ENCODE measurements at regions not wholly inside any gene's neighbourhood (a gene's known extent, or its start where the extent isn't known, plus 50 kb on each side); places are given as distances from the start of the nearest gene placed in this dataset.
"Not testable (repeated sequence)": the region's sequence is repeated elsewhere in the genome, so short reads cannot be mapped to it uniquely, and the experiment has no call there.

DNA sequence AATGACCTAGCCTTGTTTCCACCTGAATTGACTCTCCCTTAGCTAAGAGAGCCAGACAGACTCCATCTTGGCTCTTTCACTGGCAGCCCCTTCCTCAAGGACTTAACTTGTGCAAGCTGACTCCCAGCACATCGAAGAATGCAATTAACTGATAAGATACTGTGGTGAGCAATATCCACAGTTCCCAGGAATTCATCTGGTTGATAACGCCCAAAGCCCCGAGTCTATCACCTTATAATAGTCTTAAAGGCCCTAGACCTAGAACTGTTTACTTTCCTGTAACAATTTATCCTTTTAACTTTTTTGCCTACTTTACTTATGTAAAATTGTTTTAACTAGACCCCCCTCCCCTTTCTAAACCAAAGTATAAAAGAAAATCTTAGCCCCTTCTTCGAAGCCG is 130.1 kb upstream of the ROPN1B start:
- not testable (repeated sequence) for H3K36me3 ChIP-seq (ENCODE audit: control insufficient read depth, insufficient read depth, low read length); H3K4me3 ChIP-seq (ENCODE audit: insufficient read depth, low read depth, low read length, poor library complexity, severe bottlenecking); H3K27ac ChIP-seq (ENCODE audit: insufficient read depth, low read length, poor library complexity, severe bottlenecking); H3K27me3 ChIP-seq (replicated peaks; ENCODE audit: control insufficient read depth, insufficient read depth, low read length, poor library complexity, severe bottlenecking); H3K4me1 ChIP-seq (ENCODE audit: control insufficient read depth, insufficient read depth, low read length, poor library complexity, severe bottlenecking); H3K9me3 ChIP-seq (ENCODE audit: control insufficient read depth, low read length); DNase-seq

GRCh38 chr3:125840465-125840864 is 128.5 kb upstream of the ROPN1B start:
- H3K27ac ChIP-seq (ENCODE audit: insufficient read depth, low read length, poor library complexity, severe bottlenecking) = not testable (repeated sequence)

DNA sequence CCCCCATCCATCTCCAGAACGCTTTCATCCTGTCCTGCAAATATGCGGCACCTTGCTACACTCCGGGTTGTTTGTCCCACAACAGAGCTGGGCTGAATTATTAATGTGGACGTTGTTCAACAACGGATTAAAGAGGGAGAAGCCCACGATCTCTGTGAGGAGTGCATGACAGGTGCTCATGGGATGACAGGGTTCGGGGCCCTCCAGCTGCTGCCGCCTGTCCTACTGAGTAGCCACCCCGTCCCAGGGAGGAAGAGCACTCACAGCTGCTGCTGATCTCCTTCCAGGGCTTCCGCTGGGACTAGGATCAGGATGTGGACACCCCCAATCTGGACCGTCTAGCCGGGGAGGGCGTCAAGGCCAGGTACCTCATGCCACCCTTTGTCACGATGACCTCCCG is 121.0 kb upstream of the ROPN1B start:
- H3K27me3 ChIP-seq (replicated peaks; ENCODE audit: control insufficient read depth, insufficient read depth, low read length, poor library complexity, severe bottlenecking); H3K4me3 ChIP-seq (ENCODE audit: insufficient read depth, low read depth, low read length, poor library complexity, severe bottlenecking); H3K27ac ChIP-seq (ENCODE audit: insufficient read depth, low read length, poor library complexity, severe bottlenecking); DNase-seq; H3K36me3 ChIP-seq (ENCODE audit: control insufficient read depth, insufficient read depth, low read length); H3K9me3 ChIP-seq (ENCODE audit: control insufficient read depth, low read length); H3K4me1 ChIP-seq (ENCODE audit: control insufficient read depth, insufficient read depth, low read length, poor library complexity, severe bottlenecking): not testable (repeated sequence)

More at GRCh38 chr3:125840465-125840864, 128.5 kb upstream of the ROPN1B start:
- DNase-seq; H3K27me3 ChIP-seq (replicated peaks; ENCODE audit: control insufficient read depth, insufficient read depth, low read length, poor library complexity, severe bottlenecking); H3K4me3 ChIP-seq (ENCODE audit: insufficient read depth, low read depth, low read length, poor library complexity, severe bottlenecking); H3K36me3 ChIP-seq (ENCODE audit: control insufficient read depth, insufficient read depth, low read length); H3K4me1 ChIP-seq (ENCODE audit: control insufficient read depth, insufficient read depth, low read length, poor library complexity, severe bottlenecking); H3K9me3 ChIP-seq (ENCODE audit: control insufficient read depth, low read length): not testable (repeated sequence)

DNA sequence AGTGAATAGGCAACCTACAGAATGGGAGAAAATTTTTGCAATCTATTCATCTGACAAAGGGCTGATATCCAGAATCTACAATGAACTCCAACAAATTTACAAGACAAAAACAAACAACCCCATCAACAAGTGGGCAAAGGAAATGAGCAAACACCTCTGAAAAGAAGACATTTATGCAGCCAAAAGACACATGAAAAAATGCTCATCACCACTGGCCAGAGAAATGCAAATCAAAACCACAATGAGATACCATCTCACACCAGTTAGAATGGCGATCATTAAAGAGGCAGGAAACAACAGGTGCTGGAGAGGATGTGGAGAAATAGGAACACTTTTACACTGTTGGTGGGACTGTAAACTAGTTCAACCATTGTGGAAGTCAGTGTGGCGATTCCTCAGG is 114.0 kb upstream of the ROPN1B start:
- not testable (repeated sequence) for H3K9me3 ChIP-seq (ENCODE audit: control insufficient read depth, low read length); H3K27ac ChIP-seq (ENCODE audit: insufficient read depth, low read length, poor library complexity, severe bottlenecking); H3K36me3 ChIP-seq (ENCODE audit: control insufficient read depth, insufficient read depth, low read length); DNase-seq; H3K27me3 ChIP-seq (replicated peaks; ENCODE audit: control insufficient read depth, insufficient read depth, low read length, poor library complexity, severe bottlenecking); H3K4me1 ChIP-seq (ENCODE audit: control insufficient read depth, insufficient read depth, low read length, poor library complexity, severe bottlenecking); H3K4me3 ChIP-seq (ENCODE audit: insufficient read depth, low read depth, low read length, poor library complexity, severe bottlenecking)

GRCh38 chr3:125860547-125860946 is 108.4 kb upstream of the ROPN1B start:
- H3K9me3 ChIP-seq (ENCODE audit: control insufficient read depth, low read length); H3K27ac ChIP-seq (ENCODE audit: insufficient read depth, low read length, poor library complexity, severe bottlenecking); H3K36me3 ChIP-seq (ENCODE audit: control insufficient read depth, insufficient read depth, low read length); H3K4me3 ChIP-seq (ENCODE audit: insufficient read depth, low read depth, low read length, poor library complexity, severe bottlenecking); H3K27me3 ChIP-seq (replicated peaks; ENCODE audit: control insufficient read depth, insufficient read depth, low read length, poor library complexity, severe bottlenecking); DNase-seq; H3K4me1 ChIP-seq (ENCODE audit: control insufficient read depth, insufficient read depth, low read length, poor library complexity, severe bottlenecking): not testable (repeated sequence)

- H3K9me3 ChIP-seq (ENCODE audit: control insufficient read depth, low read length); H3K4me1 ChIP-seq (ENCODE audit: control insufficient read depth, insufficient read depth, low read length, poor library complexity, severe bottlenecking); H3K4me3 ChIP-seq (ENCODE audit: insufficient read depth, low read depth, low read length, poor library complexity, severe bottlenecking); DNase-seq; H3K27me3 ChIP-seq (replicated peaks; ENCODE audit: control insufficient read depth, insufficient read depth, low read length, poor library complexity, severe bottlenecking); H3K27ac ChIP-seq (ENCODE audit: insufficient read depth, low read length, poor library complexity, severe bottlenecking); H3K36me3 ChIP-seq (ENCODE audit: control insufficient read depth, insufficient read depth, low read length): not testable (repeated sequence)
Observed at GRCh38 chr3:125862841-125863254, 106.1 kb upstream of the ROPN1B start.

DNA sequence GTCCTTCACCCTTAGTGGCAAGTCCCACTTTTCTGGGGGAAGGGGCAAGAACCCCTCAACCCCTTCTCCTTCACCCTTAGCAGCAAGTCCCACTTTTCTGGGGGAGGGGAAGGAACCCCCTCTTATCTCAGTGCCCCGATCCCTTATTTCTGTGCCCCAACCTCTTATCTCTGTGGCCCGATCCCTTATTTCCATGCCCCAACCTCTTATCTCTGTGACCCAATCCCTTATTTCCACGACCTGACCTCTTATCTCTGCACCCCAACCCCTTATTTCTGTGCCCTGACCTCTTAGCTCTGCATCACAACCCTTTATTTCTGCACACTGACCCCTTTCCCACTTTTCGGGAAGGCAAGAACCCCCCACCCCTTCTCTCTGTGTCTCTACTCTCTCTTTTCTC is 104.4 kb upstream of the ROPN1B start:
- not testable (repeated sequence) for H3K9me3 ChIP-seq (ENCODE audit: control insufficient read depth, low read length); H3K27ac ChIP-seq (ENCODE audit: insufficient read depth, low read length, poor library complexity, severe bottlenecking); H3K36me3 ChIP-seq (ENCODE audit: control insufficient read depth, insufficient read depth, low read length); H3K4me1 ChIP-seq (ENCODE audit: control insufficient read depth, insufficient read depth, low read length, poor library complexity, severe bottlenecking); DNase-seq; H3K27me3 ChIP-seq (replicated peaks; ENCODE audit: control insufficient read depth, insufficient read depth, low read length, poor library complexity, severe bottlenecking); H3K4me3 ChIP-seq (ENCODE audit: insufficient read depth, low read depth, low read length, poor library complexity, severe bottlenecking)

GRCh38 chr3:125886006-125886405 is 83.0 kb upstream of the ROPN1B start:
- not testable (repeated sequence) for H3K27ac ChIP-seq (ENCODE audit: insufficient read depth, low read length, poor library complexity, severe bottlenecking); H3K9me3 ChIP-seq (ENCODE audit: control insufficient read depth, low read length); H3K4me1 ChIP-seq (ENCODE audit: control insufficient read depth, insufficient read depth, low read length, poor library complexity, severe bottlenecking); H3K4me3 ChIP-seq (ENCODE audit: insufficient read depth, low read depth, low read length, poor library complexity, severe bottlenecking); H3K27me3 ChIP-seq (replicated peaks; ENCODE audit: control insufficient read depth, insufficient read depth, low read length, poor library complexity, severe bottlenecking); DNase-seq; H3K36me3 ChIP-seq (ENCODE audit: control insufficient read depth, insufficient read depth, low read length)

GRCh38 chr3:125899181-125899580 is 69.8 kb upstream of the ROPN1B start:
- H3K4me3 ChIP-seq (ENCODE audit: insufficient read depth, low read depth, low read length, poor library complexity, severe bottlenecking); H3K4me1 ChIP-seq (ENCODE audit: control insufficient read depth, insufficient read depth, low read length, poor library complexity, severe bottlenecking); H3K27ac ChIP-seq (ENCODE audit: insufficient read depth, low read length, poor library complexity, severe bottlenecking); DNase-seq; H3K36me3 ChIP-seq (ENCODE audit: control insufficient read depth, insufficient read depth, low read length); H3K9me3 ChIP-seq (ENCODE audit: control insufficient read depth, low read length); H3K27me3 ChIP-seq (replicated peaks; ENCODE audit: control insufficient read depth, insufficient read depth, low read length, poor library complexity, severe bottlenecking): not testable (repeated sequence)

DNA sequence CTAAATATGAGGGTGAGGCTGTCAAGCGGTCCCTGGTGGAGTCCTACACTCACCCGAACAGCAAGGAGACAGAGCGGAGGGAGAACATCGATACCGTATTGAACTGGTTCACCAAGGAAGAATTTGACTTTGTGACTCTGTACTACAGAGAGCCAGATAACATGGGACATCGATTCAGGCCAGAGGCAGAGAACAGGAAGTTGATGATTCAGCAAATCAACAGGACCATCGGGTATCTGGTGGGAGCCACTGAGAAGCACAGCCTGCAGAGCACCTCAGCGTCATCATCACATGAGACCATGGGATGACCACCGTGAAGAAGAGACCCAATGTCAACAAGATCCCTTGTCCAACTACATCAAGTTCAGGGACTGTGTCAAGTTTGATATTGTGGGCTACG is 67.5 kb upstream of the ROPN1B start:
- not testable (repeated sequence) for H3K36me3 ChIP-seq (ENCODE audit: control insufficient read depth, insufficient read depth, low read length); H3K9me3 ChIP-seq (ENCODE audit: control insufficient read depth, low read length); H3K4me1 ChIP-seq (ENCODE audit: control insufficient read depth, insufficient read depth, low read length, poor library complexity, severe bottlenecking); DNase-seq; H3K27ac ChIP-seq (ENCODE audit: insufficient read depth, low read length, poor library complexity, severe bottlenecking); H3K27me3 ChIP-seq (replicated peaks; ENCODE audit: control insufficient read depth, insufficient read depth, low read length, poor library complexity, severe bottlenecking); H3K4me3 ChIP-seq (ENCODE audit: insufficient read depth, low read depth, low read length, poor library complexity, severe bottlenecking)
